HL-60 (cell line): ENCODE measurements at regions not wholly inside any gene's neighbourhood (a gene's known extent, or its start where the extent isn't known, plus 50 kb on each side); places are given as distances from the start of the nearest gene placed in this dataset.

Experiments used
- DNase-seq, 2 experiments: peaks; one replicate each; pipeline ENCODE4 v3.0.0-alpha.2; 2010 to 2020; ENCODE audit warnings: low read depth in 1 of 2, low spot score in 1 of 2
- H3K27ac ChIP-seq: fragments of 250-450 bp; sonication (Bioruptor Pico); replicated peaks from 2 replicates; pipeline ENCODE4 v1.5.1; 2020; ENCODE audit warnings: mild to moderate bottlenecking, moderate library complexity
- H3K27me3 ChIP-seq: fragments of 250-450 bp; sonication (Bioruptor Pico); 2 replicates; pipeline ENCODE4 v1.5.1; 2021; ENCODE audit warnings: mild to moderate bottlenecking, moderate library complexity; ENCODE audit not compliant: insufficient read depth, poor library complexity, severe bottlenecking
- H3K4me3 ChIP-seq: replicated peaks from 2 replicates; pipeline ENCODE4 v1.5.1; 2011; ENCODE audit warnings: mild to moderate bottlenecking, control low read depth, low read length; ENCODE audit not compliant: insufficient read depth
- CTCF ChIP-seq: IDR thresholded peaks from one replicate; pipeline ENCODE4 v1.5.1; 2011; ENCODE audit warnings: low read length, control low read depth, inconsistent platforms; ENCODE audit not compliant: insufficient read depth
- GABPA ChIP-seq: IDR thresholded peaks from 2 replicates; pipeline ENCODE4 v1.6.1; 2012; ENCODE audit warnings: low read depth
- POLR2AphosphoS5 ChIP-seq: IDR thresholded peaks from 2 replicates; pipeline ENCODE4 v1.6.1; 2012; ENCODE audit warnings: low read depth
- SPI1 ChIP-seq: IDR thresholded peaks from 2 replicates; pipeline ENCODE4 v1.6.1; 2012; ENCODE audit warnings: low read depth, mild to moderate bottlenecking, borderline replicate concordance
- TF ChIP-seq, protein P1 (sequence below): IDR thresholded peaks from 2 replicates; pipeline ENCODE4 v1.6.1; 2012; ENCODE audit warnings: low read depth; ENCODE audit not compliant: insufficient replicate concordance

GRCh38 chr15:31472636-31473384 lies 146.2 kb downstream of the KLF13 start:
- no peak for DNase-seq
- H3K4me3 ChIP-seq, result no peak overlapping the region
- H3K27ac ChIP-seq, result no peak overlapping the region
- H3K27me3 ChIP-seq, result no peaks in the 10 kb centered on the region
- TF ChIP-seq SPI1 (no peak), GABPA (no peak), CTCF (no peak), POLR2AphosphoS5 (no peak)
- TF ChIP-seq, protein P1, sequence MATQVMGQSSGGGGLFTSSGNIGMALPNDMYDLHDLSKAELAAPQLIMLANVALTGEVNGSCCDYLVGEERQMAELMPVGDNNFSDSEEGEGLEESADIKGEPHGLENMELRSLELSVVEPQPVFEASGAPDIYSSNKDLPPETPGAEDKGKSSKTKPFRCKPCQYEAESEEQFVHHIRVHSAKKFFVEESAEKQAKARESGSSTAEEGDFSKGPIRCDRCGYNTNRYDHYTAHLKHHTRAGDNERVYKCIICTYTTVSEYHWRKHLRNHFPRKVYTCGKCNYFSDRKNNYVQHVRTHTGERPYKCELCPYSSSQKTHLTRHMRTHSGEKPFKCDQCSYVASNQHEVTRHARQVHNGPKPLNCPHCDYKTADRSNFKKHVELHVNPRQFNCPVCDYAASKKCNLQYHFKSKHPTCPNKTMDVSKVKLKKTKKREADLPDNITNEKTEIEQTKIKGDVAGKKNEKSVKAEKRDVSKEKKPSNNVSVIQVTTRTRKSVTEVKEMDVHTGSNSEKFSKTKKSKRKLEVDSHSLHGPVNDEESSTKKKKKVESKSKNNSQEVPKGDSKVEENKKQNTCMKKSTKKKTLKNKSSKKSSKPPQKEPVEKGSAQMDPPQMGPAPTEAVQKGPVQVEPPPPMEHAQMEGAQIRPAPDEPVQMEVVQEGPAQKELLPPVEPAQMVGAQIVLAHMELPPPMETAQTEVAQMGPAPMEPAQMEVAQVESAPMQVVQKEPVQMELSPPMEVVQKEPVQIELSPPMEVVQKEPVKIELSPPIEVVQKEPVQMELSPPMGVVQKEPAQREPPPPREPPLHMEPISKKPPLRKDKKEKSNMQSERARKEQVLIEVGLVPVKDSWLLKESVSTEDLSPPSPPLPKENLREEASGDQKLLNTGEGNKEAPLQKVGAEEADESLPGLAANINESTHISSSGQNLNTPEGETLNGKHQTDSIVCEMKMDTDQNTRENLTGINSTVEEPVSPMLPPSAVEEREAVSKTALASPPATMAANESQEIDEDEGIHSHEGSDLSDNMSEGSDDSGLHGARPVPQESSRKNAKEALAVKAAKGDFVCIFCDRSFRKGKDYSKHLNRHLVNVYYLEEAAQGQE, result no peak

DNA sequence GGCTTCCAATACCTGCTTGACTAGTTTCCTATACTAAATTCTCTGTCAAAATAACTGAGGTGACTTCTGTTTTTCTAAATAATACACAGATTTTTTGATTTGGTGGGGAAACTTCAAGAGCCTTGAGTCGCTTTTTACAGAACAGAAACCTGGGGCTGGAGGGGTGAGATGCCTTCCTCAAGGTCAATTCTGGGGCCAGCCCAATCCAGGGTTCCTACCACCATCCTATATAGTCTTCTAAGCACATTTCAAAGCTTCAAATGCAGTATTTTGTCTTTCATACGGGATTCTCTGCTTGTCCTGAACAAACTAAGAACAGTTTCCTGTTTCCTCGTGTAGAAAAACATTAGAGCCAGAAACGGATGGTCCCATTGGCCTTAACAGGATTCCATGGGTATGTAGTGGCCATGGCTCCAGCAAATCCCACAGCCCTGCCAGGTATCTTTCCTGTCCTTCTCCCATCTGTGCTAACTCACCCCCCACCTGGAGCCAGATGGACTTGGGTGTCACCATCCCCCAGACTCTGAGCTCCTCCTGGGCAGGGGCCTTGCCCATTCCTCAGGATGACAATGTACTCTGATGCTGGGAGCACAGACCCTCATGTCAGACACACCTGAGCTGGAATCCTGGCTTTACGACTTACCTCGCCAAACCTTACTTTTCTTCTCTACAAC lies 146.9 kb downstream of the KLF13 start:
- no peak for DNase-seq

DNA sequence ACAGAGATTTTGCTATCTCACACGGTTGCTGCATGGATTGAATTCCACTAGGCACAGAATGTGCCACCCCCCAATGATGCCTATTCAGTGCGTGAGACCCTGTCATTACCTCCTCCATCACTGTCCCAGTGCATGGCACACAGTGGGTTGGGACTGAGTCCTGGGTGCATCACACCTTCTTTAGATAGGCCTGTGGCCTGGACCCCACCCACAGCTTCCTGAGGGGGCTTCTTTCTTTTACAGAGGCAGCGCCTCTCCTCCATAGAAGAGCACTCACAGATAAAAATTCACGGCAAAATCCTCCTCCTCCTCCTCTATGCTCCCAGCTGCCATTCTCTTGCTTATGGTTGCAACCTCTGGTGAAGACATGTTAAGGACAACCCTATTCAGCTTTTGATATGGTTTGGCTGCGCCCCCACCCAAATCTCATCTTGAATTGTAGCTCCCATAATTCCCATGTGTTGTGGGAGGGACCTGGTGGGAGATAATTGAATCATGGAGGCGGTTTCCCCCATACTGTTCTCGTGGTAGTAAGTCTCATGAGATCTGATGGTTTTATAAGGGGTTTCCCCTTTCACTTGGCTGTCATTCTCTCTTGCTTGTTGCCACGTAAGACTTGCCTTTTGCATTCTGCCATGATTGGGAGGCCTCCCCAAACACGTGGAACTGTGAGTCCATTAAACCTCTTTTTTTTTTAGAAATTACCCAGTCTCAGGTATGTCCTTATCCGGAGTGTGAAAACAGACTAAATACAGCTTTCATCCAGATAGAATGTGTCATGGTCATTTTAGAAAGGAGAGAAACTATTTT lies 147.6 kb downstream of the KLF13 start:
- Histone ChIP-seq H3K4me3 (no peak overlapping the region), H3K27ac (no peak overlapping the region), H3K27me3 (no peaks in the 10 kb centered on the region)
- no peak for TF ChIP-seq CTCF
- no peak for TF ChIP-seq GABPA
- TF ChIP-seq, protein P1, result no peak
- TF ChIP-seq POLR2AphosphoS5, result no peak
- no peak for TF ChIP-seq SPI1
- DNase-seq, result no peak

More for the DNA sequence above, 146.9 kb downstream of the KLF13 start:
- no peak for TF ChIP-seq POLR2AphosphoS5
- no peak for TF ChIP-seq CTCF
- Histone ChIP-seq H3K4me3 (no peak overlapping the region), H3K27ac (no peak overlapping the region), H3K27me3 (no peaks in the 10 kb centered on the region)
